Neural progenitor cell (in vitro differentiated cells): ENCODE measurements at regions not wholly inside any gene's neighbourhood (a gene's known extent, or its start where the extent isn't known, plus 50 kb on each side); places are given as distances from the start of the nearest gene placed in this dataset.

Experiments used
- CTCF ChIP-seq: fragments of 200-600 bp; sonication (generic); IDR thresholded peaks from 2 replicates; pipeline ENCODE4 v1.5.1; 2017; ENCODE audit warnings: antibody characterized with exemption, mild to moderate bottlenecking
- EZH2phosphoT487 ChIP-seq: fragments of 200-600 bp; sonication (generic); IDR thresholded peaks from 2 replicates; pipeline ENCODE4 v1.6.1; 2017; ENCODE audit warnings: antibody characterized with exemption

- TF ChIP-seq CTCF (no peak), EZH2phosphoT487 (no peak)
These were observed 75.1 kb upstream of the PGRMC2 start for GRCh38 chr4:128362760-128363159.
